ENCODE measurements at regions not wholly inside any gene's neighbourhood (a gene's known extent, or its start where the extent isn't known, plus 50 kb on each side); places are given as distances from the start of the nearest gene placed in this dataset.

- Histone ChIP-seq H3K27ac (no peak overlapping the region), H3K36me3 (no peaks in the 10 kb centered on the region), H3K9me3 (peaks cover 0 to 8% (median 4%) of the 10 kb centered on the region in 4 donors), H3K4me1 (no peaks in the 10 kb centered on the region), H3K27me3 (no peaks in the 10 kb centered on the region), H3K4me3 (no peak overlapping the region)
- 80 to 90% (median 83%) methylated on average over 3 of the region's 3 CpGs for WGBS, 5 donors
- intact Hi-C loops (cut with DNase I; ENCODE audit: low total_unique reads): no loop called here
- TF ChIP-seq POLR2A (IDR thresholded peaks at IDR 0.05) (no peak), POLR2AphosphoS5 (IDR thresholded peaks at IDR 0.05) (no peak), CTCF (IDR thresholded peaks at IDR 0.05) (no peak), EP300 (IDR thresholded peaks at IDR 0.05) (no peak)
- DNase-seq: no peak
Measured at GRCh38 chr17:54537656-54538055, 363.0 kb upstream of the TOM1L1 start.

- H3K27ac ChIP-seq: no peak overlapping the region
- TF ChIP-seq EP300 (IDR thresholded peaks at IDR 0.05) (no peak), CTCF (IDR thresholded peaks at IDR 0.05) (no peak), POLR2A (IDR thresholded peaks at IDR 0.05) (no peak), POLR2AphosphoS5 (IDR thresholded peaks at IDR 0.05) (no peak)
- no peak overlapping the region for H3K4me3 ChIP-seq
- no peaks in the 10 kb centered on the region for H3K27me3 ChIP-seq
- peak in 1 of 2 donors; percentile 32 for DNase-seq
- intact Hi-C loops (cut with DNase I; ENCODE audit: low total_unique reads): no loop called here
- no peaks in the 10 kb centered on the region for H3K36me3 ChIP-seq
- peaks cover 0 to 3% (median 0%) of the 10 kb centered on the region in 4 donors for H3K9me3 ChIP-seq
- H3K4me1 ChIP-seq: no peaks in the 10 kb centered on the region
- 42 to 74% (median 55%) methylated on average over 3 to 4 of the region's 4 CpGs for WGBS, 5 donors
Measured at GRCh38 chr17:54544249-54544648, 356.4 kb upstream of the TOM1L1 start.

GRCh38 chr17:54559883-54560282, 340.8 kb upstream of the TOM1L1 start:
- Histone ChIP-seq H3K4me1 (no peaks in the 10 kb centered on the region), H3K36me3 (no peaks in the 10 kb centered on the region), H3K27me3 (no peaks in the 10 kb centered on the region), H3K27ac (no peak overlapping the region), H3K9me3 (peaks cover 0 to 9% (median 8%) of the 10 kb centered on the region in 4 donors), H3K4me3 (no peak overlapping the region)
- no peak for DNase-seq
- intact Hi-C loops (cut with DNase I; ENCODE audit: low total_unique reads): no loop called here
- TF ChIP-seq CTCF (IDR thresholded peaks at IDR 0.05): no peak
- no peak for TF ChIP-seq EP300 (IDR thresholded peaks at IDR 0.05)
- no peak for TF ChIP-seq POLR2AphosphoS5 (IDR thresholded peaks at IDR 0.05)
- TF ChIP-seq POLR2A (IDR thresholded peaks at IDR 0.05): no peak
- 85 to 93% (median 89%) methylated on average over 1 of the region's 1 CpG for WGBS, 5 donors

- no peaks in the 10 kb centered on the region for H3K27me3 ChIP-seq
- H3K9me3 ChIP-seq: peaks cover 6 to 29% (median 24%) of the 10 kb centered on the region in 4 donors
- 66 to 80% (median 70%) methylated on average over 1 of the region's 1 CpG for WGBS, 5 donors
- intact Hi-C loops (cut with DNase I; ENCODE audit: low total_unique reads): no loop called here
- H3K27ac ChIP-seq: no peak overlapping the region
- no peaks in the 10 kb centered on the region for H3K4me1 ChIP-seq
- H3K4me3 ChIP-seq: no peak overlapping the region
- no peak for TF ChIP-seq POLR2AphosphoS5 (IDR thresholded peaks at IDR 0.05)
- TF ChIP-seq EP300 (IDR thresholded peaks at IDR 0.05): no peak
- TF ChIP-seq POLR2A (IDR thresholded peaks at IDR 0.05): no peak
- TF ChIP-seq CTCF (IDR thresholded peaks at IDR 0.05): no peak
- no peak for DNase-seq
- H3K36me3 ChIP-seq: no peaks in the 10 kb centered on the region
Measured at GRCh38 chr17:54608634-54609155, 292.0 kb upstream of the TOM1L1 start.

Measured in stomach (tissue), 8 donors.